HG03066 (cell line): ENCODE measurements at regions not wholly inside any gene's neighbourhood (a gene's known extent, or its start where the extent isn't known, plus 50 kb on each side); places are given as distances from the start of the nearest gene placed in this dataset.
"Not testable (repeated sequence)": the region's sequence is repeated elsewhere in the genome, so short reads cannot be mapped to it uniquely, and the experiment has no call there.

Experiments
- ATAC-seq: cut with Tn5 transposase; IDR thresholded peaks from one replicate; pipeline ENCODE4 v1.9.1; 2021; ENCODE audit warnings: low read depth; ENCODE audit not compliant: unreplicated experiment

DNA sequence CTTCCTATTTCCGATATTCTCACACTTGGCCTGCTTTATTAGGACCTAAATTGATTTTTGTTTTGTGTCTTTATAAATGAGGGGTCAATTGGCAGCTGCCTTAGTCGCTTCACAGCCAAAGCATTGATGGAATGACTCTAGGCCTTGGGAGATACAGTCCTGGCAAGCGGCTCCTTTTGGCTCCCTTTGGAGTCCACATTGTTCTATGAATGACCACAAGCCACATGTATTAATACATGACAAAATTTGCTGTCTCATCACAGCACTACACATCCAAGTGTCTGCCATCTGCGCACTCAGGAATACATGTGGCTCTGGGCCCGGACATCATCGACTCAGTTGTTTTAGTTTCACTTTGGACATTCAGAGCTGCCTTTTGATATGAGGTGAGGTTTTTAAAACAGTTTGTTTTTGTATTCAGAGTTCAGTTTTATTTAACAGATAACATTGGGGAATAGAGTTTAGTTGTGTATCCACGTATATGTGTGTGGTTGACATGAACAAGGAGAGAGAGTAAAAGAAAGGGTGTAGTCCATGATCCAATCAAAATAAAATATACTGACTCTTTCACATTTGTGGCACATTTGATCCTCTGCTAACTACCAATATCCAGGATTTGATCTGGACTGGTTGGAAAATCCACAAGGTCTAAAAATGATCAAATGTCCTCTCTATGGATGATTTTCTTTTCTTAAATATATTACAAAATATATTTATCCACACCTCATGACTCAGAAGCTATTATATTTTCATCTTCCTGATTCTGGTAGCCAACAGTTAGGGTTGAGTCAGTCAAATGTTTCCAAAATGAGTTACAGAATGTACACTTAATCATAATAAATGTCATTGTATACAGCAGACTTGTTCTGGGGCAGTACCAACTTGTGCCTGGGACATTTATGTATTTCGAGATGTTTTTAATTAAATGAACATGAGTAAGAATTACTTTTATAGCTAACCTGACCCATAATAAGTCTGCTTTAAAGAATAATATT is 114.0 kb upstream of the MTAP start:
- ATAC-seq: no peak

DNA sequence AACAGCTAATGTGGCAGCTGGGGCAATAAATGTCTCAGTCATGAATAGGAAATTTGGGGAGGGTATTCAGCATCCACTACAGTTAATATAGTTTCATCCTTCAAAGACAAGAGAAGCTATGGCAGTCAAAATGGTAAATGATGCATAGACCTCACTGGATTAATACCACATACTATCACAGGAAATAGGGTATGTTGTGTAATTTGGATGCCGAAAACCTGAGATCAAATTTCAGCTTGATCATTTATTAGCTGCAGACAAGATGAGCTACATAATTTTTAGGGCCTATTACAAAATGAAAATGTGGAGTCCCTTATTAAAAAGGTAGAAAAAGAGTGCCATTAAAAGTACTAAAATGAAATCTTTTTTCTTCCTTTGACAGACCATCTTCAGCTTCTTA is 112.6 kb upstream of the MTAP start:
- ATAC-seq: no peak

DNA sequence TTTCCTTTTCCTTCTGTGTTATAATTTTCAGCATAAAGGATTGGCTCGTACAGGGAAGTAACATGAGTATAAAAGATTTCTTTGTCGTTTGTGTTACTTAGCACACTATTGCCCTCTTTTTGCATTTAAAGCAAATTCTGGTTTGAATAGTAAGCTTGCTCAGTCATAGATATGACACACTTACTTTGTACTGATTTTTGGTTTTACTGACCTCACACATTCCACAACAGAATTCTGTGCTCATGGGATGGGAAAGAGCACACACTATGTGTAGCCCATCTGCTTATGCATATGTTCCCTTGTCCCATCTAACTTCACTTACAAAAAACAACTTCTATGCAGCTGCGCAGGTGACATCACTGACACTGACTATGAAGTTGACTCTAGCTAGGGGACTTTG is 111.9 kb upstream of the MTAP start:
- no peak for ATAC-seq

GRCh38 chr9:21692390-21692789 is 110.0 kb upstream of the MTAP start:
- no peak for ATAC-seq

DNA sequence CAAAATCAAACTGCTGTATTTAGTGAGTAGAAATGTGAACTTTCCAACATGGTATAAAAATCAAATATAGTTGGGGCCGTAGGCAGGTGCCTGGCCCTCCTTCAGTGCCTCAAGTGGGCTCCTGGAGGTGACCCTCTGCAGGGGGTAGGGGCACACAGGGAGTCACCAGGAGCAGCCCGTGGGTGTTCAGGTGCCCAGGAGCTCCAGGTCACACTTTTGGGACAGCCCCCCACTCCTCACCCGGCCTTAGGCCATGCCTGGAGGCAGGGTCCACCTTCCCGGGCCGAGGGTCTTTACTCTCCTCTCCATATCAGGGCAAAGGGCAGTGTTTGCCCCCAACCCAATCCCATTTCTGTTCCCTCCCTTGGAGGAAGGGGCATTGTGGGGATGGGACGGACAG is 108.0 kb upstream of the MTAP start:
- no peak for ATAC-seq

GRCh38 chr9:21695443-21695842 is 107.0 kb upstream of the MTAP start:
- ATAC-seq: no peak

GRCh38 chr9:21695874-21696341 is 106.5 kb upstream of the MTAP start:
- no peak for ATAC-seq

GRCh38 chr9:21696411-21696871 is 106.0 kb upstream of the MTAP start:
- ATAC-seq: no peak

DNA sequence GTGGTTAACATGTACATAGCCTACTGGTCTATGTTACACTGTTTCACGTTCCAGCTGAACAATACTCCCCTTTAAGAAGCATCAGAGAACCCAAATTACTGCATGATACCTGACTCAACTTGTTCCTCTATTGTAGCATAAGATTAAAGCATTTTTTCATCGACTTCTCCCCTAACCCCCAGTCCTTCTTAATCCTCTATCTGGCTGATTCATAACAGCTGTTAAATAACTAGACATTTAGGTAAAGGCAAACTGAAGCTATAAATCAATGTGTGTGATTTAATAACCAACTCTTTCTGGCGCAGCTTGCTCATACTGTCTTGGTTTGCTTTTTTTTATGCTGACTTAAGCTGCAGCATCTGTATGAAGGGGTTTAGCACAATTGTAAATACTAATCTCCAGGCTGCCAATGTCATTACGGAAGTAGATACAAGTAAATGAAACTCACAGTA is 94.2 kb upstream of the MTAP start:
- ATAC-seq: no peak

- no peak for ATAC-seq
Measured at GRCh38 chr9:21708856-21709255, 93.6 kb upstream of the MTAP start.

- ATAC-seq: peak; percentile 72
Measured at GRCh38 chr9:21709464-21710058, 92.9 kb upstream of the MTAP start.

DNA sequence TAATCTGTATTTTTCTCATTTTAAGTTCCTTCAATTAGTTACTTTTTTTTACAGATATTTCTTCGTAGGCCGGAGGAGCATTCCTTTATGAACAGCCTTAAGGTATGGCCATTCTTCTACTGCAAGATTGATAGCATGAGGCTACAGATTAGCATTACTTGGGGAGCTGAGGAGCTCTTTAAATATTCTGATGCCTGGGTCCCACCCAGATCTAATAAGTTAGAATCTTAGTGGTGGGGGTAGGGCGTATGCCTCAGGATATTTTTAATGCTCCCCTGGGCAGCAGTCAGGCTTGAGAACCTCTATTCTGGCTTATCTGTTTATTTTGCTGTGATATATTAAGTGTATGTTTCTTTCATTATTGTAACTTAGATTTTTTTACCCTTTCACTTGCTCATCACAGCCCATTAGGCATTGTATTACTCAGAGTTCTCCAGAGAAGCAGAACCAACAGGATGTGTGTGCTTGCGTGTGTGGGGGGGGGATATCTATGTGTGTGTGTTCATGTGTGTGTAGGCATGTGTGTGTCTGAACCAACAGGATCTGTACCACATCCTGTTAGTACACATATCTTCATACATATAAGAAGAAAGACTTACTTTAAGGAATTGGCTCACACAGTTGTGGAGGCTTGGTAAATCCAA is 91.8 kb upstream of the MTAP start:
- ATAC-seq: no peak

DNA sequence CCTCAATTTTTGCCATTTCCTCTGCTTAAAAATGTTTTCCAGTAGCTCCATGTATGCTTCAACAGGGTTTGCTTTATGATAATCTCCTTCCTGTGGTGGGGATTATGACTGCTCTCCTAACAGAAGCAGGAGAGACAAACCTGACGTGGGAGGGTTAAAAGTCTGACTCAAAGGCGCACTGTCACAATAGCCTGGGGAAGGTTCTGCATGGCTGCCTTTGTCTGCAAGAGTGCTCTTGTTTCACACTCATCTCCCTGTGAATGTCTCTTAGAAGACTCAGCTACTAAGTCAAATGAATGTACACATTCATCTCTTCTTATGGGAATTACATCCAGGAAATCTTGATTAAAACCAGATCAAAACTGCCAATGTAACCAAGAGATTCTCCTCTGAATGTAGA is 90.9 kb upstream of the MTAP start:
- ATAC-seq: no peak

GRCh38 chr9:21715408-21715807 is 87.0 kb upstream of the MTAP start:
- no peak for ATAC-seq

GRCh38 chr9:21720758-21721157 is 81.7 kb upstream of the MTAP start:
- no peak for ATAC-seq

- ATAC-seq: not testable (repeated sequence)
Measured at GRCh38 chr9:21727411-21727810, 75.0 kb upstream of the MTAP start.

- ATAC-seq: no peak
Measured at GRCh38 chr9:21728781-21729180, 73.7 kb upstream of the MTAP start.

- no peak for ATAC-seq
Measured at GRCh38 chr9:21729648-21730047, 72.8 kb upstream of the MTAP start.

DNA sequence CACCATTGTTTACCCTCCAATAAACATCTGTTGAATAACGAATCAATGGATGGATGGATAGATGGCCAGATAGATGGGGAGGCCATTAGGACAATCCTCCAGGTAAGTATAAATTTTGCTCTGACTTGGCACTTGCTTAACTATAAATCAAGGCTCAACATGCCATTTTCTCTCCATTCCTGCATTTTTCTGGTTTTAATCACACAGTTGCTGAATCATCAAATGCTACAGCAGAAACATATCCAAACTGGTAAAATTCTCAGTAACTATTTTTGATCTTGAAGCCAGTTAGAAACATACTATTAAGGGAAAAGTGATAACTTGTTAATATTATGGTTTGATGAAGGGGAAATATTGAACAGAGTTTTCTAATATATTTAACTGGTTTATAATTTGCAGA is 71.5 kb upstream of the MTAP start:
- ATAC-seq: no peak

- no peak for ATAC-seq
Measured at GRCh38 chr9:21741151-21741550, 61.3 kb upstream of the MTAP start.

DNA sequence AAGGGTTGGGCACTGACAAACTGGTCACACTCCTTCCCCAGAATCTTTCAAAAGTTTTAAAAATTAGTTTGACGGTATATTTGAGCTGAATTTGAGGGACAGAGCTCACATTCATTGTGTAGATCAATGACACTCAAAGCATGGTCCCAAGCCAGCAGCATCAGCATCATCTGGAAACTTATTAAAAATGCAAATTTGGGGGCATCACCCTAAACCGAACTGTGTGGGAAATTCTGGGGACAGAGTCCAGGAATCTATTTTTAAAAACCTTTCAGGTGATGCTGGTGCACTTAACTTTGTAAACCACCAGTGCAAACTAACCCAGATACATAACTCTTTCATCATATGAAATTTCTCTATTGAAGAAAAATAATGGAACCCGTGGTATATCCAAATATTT is 58.1 kb upstream of the MTAP start:
- no peak for ATAC-seq
